ENCODE measurements at regions not wholly inside any gene's neighbourhood (a gene's known extent, or its start where the extent isn't known, plus 50 kb on each side); places are given as distances from the start of the nearest gene placed in this dataset.

- TF ChIP-seq RAD21 (IDR thresholded peaks at IDR 0.05; ENCODE audit: low read depth), result no peak
- no peak for TF ChIP-seq TCF12 (IDR thresholded peaks at IDR 0.05; ENCODE audit: low read depth)
- TF ChIP-seq, protein P1, sequence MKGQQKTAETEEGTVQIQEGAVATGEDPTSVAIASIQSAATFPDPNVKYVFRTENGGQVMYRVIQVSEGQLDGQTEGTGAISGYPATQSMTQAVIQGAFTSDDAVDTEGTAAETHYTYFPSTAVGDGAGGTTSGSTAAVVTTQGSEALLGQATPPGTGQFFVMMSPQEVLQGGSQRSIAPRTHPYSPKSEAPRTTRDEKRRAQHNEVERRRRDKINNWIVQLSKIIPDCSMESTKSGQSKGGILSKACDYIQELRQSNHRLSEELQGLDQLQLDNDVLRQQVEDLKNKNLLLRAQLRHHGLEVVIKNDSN (IDR thresholded peaks at IDR 0.05), result no peak
- no peak for TF ChIP-seq TEAD4 (IDR thresholded peaks at IDR 0.05)
- no peak for TF ChIP-seq EP300 (IDR thresholded peaks at IDR 0.05; ENCODE audit: borderline replicate concordance)
- TF ChIP-seq, protein P2, sequence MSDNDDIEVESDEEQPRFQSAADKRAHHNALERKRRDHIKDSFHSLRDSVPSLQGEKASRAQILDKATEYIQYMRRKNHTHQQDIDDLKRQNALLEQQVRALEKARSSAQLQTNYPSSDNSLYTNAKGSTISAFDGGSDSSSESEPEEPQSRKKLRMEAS (IDR thresholded peaks at IDR 0.05), result no peak
- no peak for TF ChIP-seq ZBTB7A (IDR thresholded peaks at IDR 0.05; ENCODE audit: low read depth)
- no peak for TF ChIP-seq NFIC (IDR thresholded peaks at IDR 0.05)
- TF ChIP-seq YY1 (IDR thresholded peaks at IDR 0.05; ENCODE audit: low read depth), result no peak
- TF ChIP-seq TAF1 (IDR thresholded peaks at IDR 0.05; ENCODE audit: low read depth), result no peak
- no peak for TF ChIP-seq CREB1 (IDR thresholded peaks at IDR 0.05; ENCODE audit: low read depth)
- TF ChIP-seq CEBPB (IDR thresholded peaks at IDR 0.05), result no peak
- no peak for TF ChIP-seq FOXM1 (IDR thresholded peaks at IDR 0.05; ENCODE audit: borderline replicate concordance, low read depth)
- TF ChIP-seq, protein P3, sequence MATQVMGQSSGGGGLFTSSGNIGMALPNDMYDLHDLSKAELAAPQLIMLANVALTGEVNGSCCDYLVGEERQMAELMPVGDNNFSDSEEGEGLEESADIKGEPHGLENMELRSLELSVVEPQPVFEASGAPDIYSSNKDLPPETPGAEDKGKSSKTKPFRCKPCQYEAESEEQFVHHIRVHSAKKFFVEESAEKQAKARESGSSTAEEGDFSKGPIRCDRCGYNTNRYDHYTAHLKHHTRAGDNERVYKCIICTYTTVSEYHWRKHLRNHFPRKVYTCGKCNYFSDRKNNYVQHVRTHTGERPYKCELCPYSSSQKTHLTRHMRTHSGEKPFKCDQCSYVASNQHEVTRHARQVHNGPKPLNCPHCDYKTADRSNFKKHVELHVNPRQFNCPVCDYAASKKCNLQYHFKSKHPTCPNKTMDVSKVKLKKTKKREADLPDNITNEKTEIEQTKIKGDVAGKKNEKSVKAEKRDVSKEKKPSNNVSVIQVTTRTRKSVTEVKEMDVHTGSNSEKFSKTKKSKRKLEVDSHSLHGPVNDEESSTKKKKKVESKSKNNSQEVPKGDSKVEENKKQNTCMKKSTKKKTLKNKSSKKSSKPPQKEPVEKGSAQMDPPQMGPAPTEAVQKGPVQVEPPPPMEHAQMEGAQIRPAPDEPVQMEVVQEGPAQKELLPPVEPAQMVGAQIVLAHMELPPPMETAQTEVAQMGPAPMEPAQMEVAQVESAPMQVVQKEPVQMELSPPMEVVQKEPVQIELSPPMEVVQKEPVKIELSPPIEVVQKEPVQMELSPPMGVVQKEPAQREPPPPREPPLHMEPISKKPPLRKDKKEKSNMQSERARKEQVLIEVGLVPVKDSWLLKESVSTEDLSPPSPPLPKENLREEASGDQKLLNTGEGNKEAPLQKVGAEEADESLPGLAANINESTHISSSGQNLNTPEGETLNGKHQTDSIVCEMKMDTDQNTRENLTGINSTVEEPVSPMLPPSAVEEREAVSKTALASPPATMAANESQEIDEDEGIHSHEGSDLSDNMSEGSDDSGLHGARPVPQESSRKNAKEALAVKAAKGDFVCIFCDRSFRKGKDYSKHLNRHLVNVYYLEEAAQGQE (IDR thresholded peaks at IDR 0.05; ENCODE audit: low read depth), result no peak
- no peak for TF ChIP-seq EGR1 (IDR thresholded peaks at IDR 0.05)
Measured at GRCh38 chr3:18238746-18239331, 186.3 kb downstream of the SATB1 start.

DNA sequence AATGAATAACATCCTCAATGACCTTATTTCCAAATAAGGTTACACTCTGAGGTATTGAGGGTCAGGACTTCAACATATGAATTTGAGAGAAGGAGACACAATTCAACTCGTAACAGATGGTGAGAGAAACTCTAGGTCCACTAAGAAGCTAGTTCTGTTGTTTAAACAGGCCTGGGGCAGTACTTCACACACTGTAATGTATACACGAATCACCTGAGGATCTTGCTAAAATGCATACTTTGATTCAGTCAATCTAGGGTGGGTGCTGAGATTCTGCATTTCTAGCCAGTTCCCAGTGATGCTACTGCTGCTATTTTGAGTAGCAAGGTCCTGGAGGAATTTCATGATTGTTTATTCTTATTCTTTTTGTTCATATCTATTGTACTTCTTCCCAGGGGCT lies 186.8 kb downstream of the SATB1 start:
- TF ChIP-seq CREB1 (IDR thresholded peaks at IDR 0.05; ENCODE audit: low read depth) (no peak), RAD21 (IDR thresholded peaks at IDR 0.05; ENCODE audit: low read depth) (no peak), YY1 (IDR thresholded peaks at IDR 0.05; ENCODE audit: low read depth) (no peak), EGR1 (IDR thresholded peaks at IDR 0.05) (no peak), ZBTB7A (IDR thresholded peaks at IDR 0.05; ENCODE audit: low read depth) (no peak), EP300 (IDR thresholded peaks at IDR 0.05; ENCODE audit: borderline replicate concordance) (no peak)
- TF ChIP-seq, protein P1 (IDR thresholded peaks at IDR 0.05), result no peak

GRCh38 chr3:18237251-18238005 lies 187.7 kb downstream of the SATB1 start:
- TF ChIP-seq CEBPB (IDR thresholded peaks at IDR 0.05), result no peak
- TF ChIP-seq TCF12 (IDR thresholded peaks at IDR 0.05; ENCODE audit: low read depth), result no peak
- TF ChIP-seq NFIC (IDR thresholded peaks at IDR 0.05), result no peak
- no peak for TF ChIP-seq EP300 (IDR thresholded peaks at IDR 0.05; ENCODE audit: borderline replicate concordance)
- TF ChIP-seq YY1 (IDR thresholded peaks at IDR 0.05; ENCODE audit: low read depth), result no peak
- no peak for TF ChIP-seq TAF1 (IDR thresholded peaks at IDR 0.05; ENCODE audit: low read depth)
- TF ChIP-seq, protein P2 (IDR thresholded peaks at IDR 0.05), result no peak
- TF ChIP-seq RAD21 (IDR thresholded peaks at IDR 0.05; ENCODE audit: low read depth), result no peak
- no peak for TF ChIP-seq ZBTB7A (IDR thresholded peaks at IDR 0.05; ENCODE audit: low read depth)
- no peak for TF ChIP-seq TEAD4 (IDR thresholded peaks at IDR 0.05)
- no peak for TF ChIP-seq EGR1 (IDR thresholded peaks at IDR 0.05)
- TF ChIP-seq, protein P3 (IDR thresholded peaks at IDR 0.05; ENCODE audit: low read depth), result no peak
- TF ChIP-seq, protein P1 (IDR thresholded peaks at IDR 0.05), result no peak
- no peak for TF ChIP-seq CREB1 (IDR thresholded peaks at IDR 0.05; ENCODE audit: low read depth)
- no peak for TF ChIP-seq FOXM1 (IDR thresholded peaks at IDR 0.05; ENCODE audit: borderline replicate concordance, low read depth)

GRCh38 chr3:18236726-18237125 lies 188.4 kb downstream of the SATB1 start:
- TF ChIP-seq, protein P2 (IDR thresholded peaks at IDR 0.05), result no peak
- no peak for TF ChIP-seq NFIC (IDR thresholded peaks at IDR 0.05)
- TF ChIP-seq, protein P1 (IDR thresholded peaks at IDR 0.05), result no peak
- no peak for TF ChIP-seq TEAD4 (IDR thresholded peaks at IDR 0.05)
- TF ChIP-seq ZBTB7A (IDR thresholded peaks at IDR 0.05; ENCODE audit: low read depth), result no peak
- TF ChIP-seq EGR1 (IDR thresholded peaks at IDR 0.05), result no peak
- no peak for TF ChIP-seq YY1 (IDR thresholded peaks at IDR 0.05; ENCODE audit: low read depth)

Data from Ishikawa (cell line).